H1 (cell line): ENCODE measurements at regions not wholly inside any gene's neighbourhood (a gene's known extent, or its start where the extent isn't known, plus 50 kb on each side); places are given as distances from the start of the nearest gene placed in this dataset.

Experiments used
- CTCF ChIA-PET: fragments of 300-600 bp; sonication (Branson Sonifier 250); formaldehyde crosslinking; loops from one replicate; lab custom pipeline; 2021; ENCODE audit not compliant: partially characterized antibody; lab: Charles Lee
- POLR2A ChIA-PET: fragments of 300-600 bp; sonication (Branson Sonifier 250); formaldehyde crosslinking; loops from one replicate; lab custom pipeline; 2021; ENCODE audit warnings: inconsistent platforms; ENCODE audit not compliant: partially characterized antibody; lab: Charles Lee
- DNase-seq, 2 experiments: peaks; one replicate each; pipeline versions ENCODE4 v3.0.0 to v3.0.0-alpha.2; 2010 to 2022; ENCODE audit warnings: low spot score in 2 of 2, low read depth in 1 of 2, mixed read lengths in 1 of 2
- FAIRE-seq: peaks from 2 replicates; lab custom pipeline; 2011; peaks lifted over from hg19 to GRCh38; lab: Jason Lieb, UNC
- H2AFZ ChIP-seq: 2 replicates; pipeline ENCODE4 v1.8.1; 2012; ENCODE audit warnings: low read length, inconsistent platforms
- H2AK5ac ChIP-seq: 2 replicates; pipeline ENCODE4 v1.6.1; 2013; ENCODE audit warnings: low read depth, low read length
- H2BK120ac ChIP-seq: replicated peaks from 2 replicates; pipeline ENCODE3; 2013; ENCODE audit warnings: low read depth, low read length, inconsistent platforms
- H2BK12ac ChIP-seq: 2 replicates; pipeline ENCODE4 v1.6.1; 2013; ENCODE audit warnings: low read depth, low read length
- H2BK15ac ChIP-seq: 2 replicates; pipeline ENCODE4 v1.6.1; 2013; ENCODE audit warnings: low read length
- H2BK20ac ChIP-seq: 2 replicates; pipeline ENCODE4 v1.6.1; 2013; ENCODE audit warnings: low read length
- H2BK5ac ChIP-seq: 2 replicates; pipeline ENCODE4 v1.6.1; 2013; ENCODE audit warnings: low read depth, low read length
- H3K14ac ChIP-seq: 2 replicates; pipeline ENCODE4 v1.6.1; 2013; ENCODE audit warnings: inconsistent platforms; ENCODE audit not compliant: insufficient read length
- H3K18ac ChIP-seq: 2 replicates; pipeline ENCODE4 v1.6.1; 2013; ENCODE audit warnings: low read length; ENCODE audit errors: extremely low read depth
- H3K23ac ChIP-seq: 2 replicates; pipeline ENCODE4 v1.6.1; 2013; ENCODE audit warnings: inconsistent platforms; ENCODE audit not compliant: insufficient read length
- H3K23me2 ChIP-seq: 2 replicates; pipeline ENCODE4 v1.6.1; 2013; ENCODE audit warnings: low read depth, low read length
- H3K27ac ChIP-seq: 2 replicates; pipeline ENCODE4 v1.6.1; 2011; ENCODE audit warnings: low read depth, low read length, inconsistent platforms
- H3K27me3 ChIP-seq, 4 experiments: replicated peaks in 1 of 4; 1 replicate in 1 of 4; 2 replicates in 3 of 4; pipeline versions ENCODE4 v1.6.1 to v1.8.1; 2011 to 2013; ENCODE audit warnings: low read length in 3 of 4, mild to moderate bottlenecking in 3 of 4, inconsistent platforms in 2 of 4, mixed read lengths in 2 of 4, moderate library complexity in 1 of 4; ENCODE audit not compliant: control insufficient read depth in 3 of 4, insufficient read depth in 3 of 4; ENCODE audit errors: extremely low read depth in 1 of 4
- H3K36me3 ChIP-seq, 4 experiments: 2 replicates each; pipeline versions ENCODE4 v1.6.1 to v1.8.1; 2011 to 2013; ENCODE audit warnings: mild to moderate bottlenecking in 4 of 4, low read length in 3 of 4, moderate library complexity in 2 of 4, control low read depth in 1 of 4, inconsistent platforms in 1 of 4; ENCODE audit not compliant: insufficient read depth in 4 of 4, control insufficient read depth in 2 of 4
- H3K4ac ChIP-seq: replicated peaks from 2 replicates; pipeline ENCODE3; 2013; ENCODE audit warnings: low read length, low read depth, mixed read lengths, inconsistent platforms; ENCODE audit not compliant: insufficient read length
- H3K4me1 ChIP-seq, 4 experiments: replicated peaks in 1 of 4; 1 replicate in 1 of 4; 2 replicates in 3 of 4; pipeline versions ENCODE4 v1.6.1 to v1.8.1; 2011 to 2013; ENCODE audit warnings: low read length in 3 of 4, inconsistent platforms in 2 of 4, mixed read lengths in 1 of 4; ENCODE audit not compliant: insufficient read depth in 4 of 4, control insufficient read depth in 3 of 4
- H3K4me2 ChIP-seq, 2 experiments: 2 replicates each; pipeline versions ENCODE4 v1.6.1 to v1.8.1; 2011 to 2013; ENCODE audit warnings: low read depth in 2 of 2, low read length in 2 of 2, control low read depth in 1 of 2, inconsistent platforms in 1 of 2, mild to moderate bottlenecking in 1 of 2; ENCODE audit not compliant: insufficient read depth in 1 of 2
- H3K4me3 ChIP-seq, 4 experiments: fragments of 200-600, 300-600 bp in 1 of 4; sonication (generic), shearing (Covaris generic), sonication (Bioruptor Twin) in 1 of 4; 2 replicates each; pipeline versions ENCODE4 v1.5.1 to v1.8.1; 2011 to 2016; ENCODE audit warnings: low read length in 4 of 4, low read depth in 3 of 4, control low read depth in 2 of 4, inconsistent platforms in 2 of 4, mild to moderate bottlenecking in 2 of 4, mixed read lengths in 1 of 4, moderate library complexity in 1 of 4; ENCODE audit not compliant: insufficient read depth in 2 of 4; ENCODE audit errors: extremely low read depth in 1 of 4
- H3K56ac ChIP-seq: replicated peaks from 2 replicates; pipeline ENCODE3; 2013; ENCODE audit warnings: low read depth, mild to moderate bottlenecking, mixed read lengths, low read length, inconsistent platforms; ENCODE audit not compliant: insufficient read length
- H3K79me1 ChIP-seq: 2 replicates; pipeline ENCODE4 v1.6.1; 2013; ENCODE audit warnings: low read depth, low read length, control low read depth
- H3K79me2 ChIP-seq, 2 experiments: 2 replicates each; pipeline versions ENCODE4 v1.6.1 to v1.8.1; 2012 to 2013; ENCODE audit warnings: low read length in 2 of 2, mild to moderate bottlenecking in 2 of 2, inconsistent platforms in 1 of 2; ENCODE audit not compliant: insufficient read depth in 2 of 2, control insufficient read depth in 1 of 2
- H3K9ac ChIP-seq, 4 experiments: replicated peaks in 1 of 4; 1 replicate in 1 of 4; 2 replicates in 3 of 4; pipeline versions ENCODE4 v1.6.1 to v1.8.1; 2011 to 2013; ENCODE audit warnings: low read depth in 3 of 4, low read length in 3 of 4, control low read depth in 2 of 4, mild to moderate bottlenecking in 2 of 4, moderate library complexity in 2 of 4, inconsistent platforms in 1 of 4; ENCODE audit errors: extremely low read depth in 1 of 4
- H3K9me3 ChIP-seq, 2 experiments: 2 replicates each; pipeline versions ENCODE4 v1.6.1 to v1.8.1; 2012 to 2013; ENCODE audit warnings: mild to moderate bottlenecking in 2 of 2, moderate library complexity in 2 of 2, control low read depth in 1 of 2, inconsistent platforms in 1 of 2, low read depth in 1 of 2, low read length in 1 of 2, mixed read lengths in 1 of 2; ENCODE audit not compliant: insufficient read depth in 2 of 2
- H4K20me1 ChIP-seq, 2 experiments: replicated peaks in 1 of 2; 2 replicates each; pipeline versions ENCODE3 to v1.8.1; 2011 to 2013; ENCODE audit warnings: inconsistent platforms in 2 of 2, low read length in 2 of 2, mild to moderate bottlenecking in 1 of 2; ENCODE audit not compliant: insufficient read depth in 2 of 2, control insufficient read depth in 1 of 2
- H4K5ac ChIP-seq: 2 replicates; pipeline ENCODE4 v1.6.1; 2013; ENCODE audit warnings: low read length, low read depth, mixed read lengths, inconsistent platforms; ENCODE audit not compliant: insufficient read length
- H4K8ac ChIP-seq: 2 replicates; pipeline ENCODE4 v1.8.0; 2013; ENCODE audit warnings: mild to moderate bottlenecking, moderate library complexity, low read length, inconsistent platforms; ENCODE audit not compliant: insufficient read depth; ENCODE audit errors: extremely low read depth
- H4K91ac ChIP-seq: replicated peaks from 2 replicates; pipeline ENCODE3; 2013; ENCODE audit warnings: low read length, mixed read lengths, inconsistent platforms; ENCODE audit not compliant: insufficient read length
- ASH2L ChIP-seq: fragments of 200-600, 300-600 bp; sonication (generic); IDR thresholded peaks from one replicate; pipeline ENCODE4 v1.7.1; 2017; ENCODE audit warnings: low read length
- WGBS, 2 experiments: shearing (Covaris generic) in 1 of 2; methylation state at CpG; one replicate each; pipeline versions ENCODE4 v1.1.6 to v1.1.7; 2013 to 2015; ENCODE audit warnings: low lambda C conversion rate in 2 of 2, mixed read lengths in 2 of 2, inconsistent platforms in 1 of 2, low coverage in 1 of 2, missing lambda C conversion rate in 1 of 2; ENCODE audit not compliant: insufficient replicate concordance in 2 of 2, insufficient coverage in 1 of 2, insufficient read length in 1 of 2; ENCODE audit errors: extremely low coverage in 1 of 2, missing lambda C conversion rate in 1 of 2; 5-methylcytosine and 5-hydroxymethylcytosine counted together

GRCh38 chr10:91062091-91062490 is 141.2 kb upstream of the ANKRD1 start:
- ChIA-PET POLR2A (no interaction called here), CTCF (interaction anchor here (1.1 to 1.7 kb wide), 2 partner anchors 13 to 55 kb away, joined by 4 read pairs; no protein-coding TSS in a partner anchor)
- WGBS, 2 experiments, result 86% methylated on average over 3 of the region's 3 CpGs; no CpG with 5 or more reads in 1 of the 2 experiments
- no peak overlapping the region for H2BK120ac ChIP-seq
- H3K27me3 ChIP-seq, result no peaks in the 10 kb centered on the region
- no peak for TF ChIP-seq ASH2L
- H4K5ac ChIP-seq, result no peak overlapping the region
- H3K27ac ChIP-seq, result no peak overlapping the region
- no peaks in the 10 kb centered on the region for H3K9me3 ChIP-seq
- H2BK12ac ChIP-seq, result no peak overlapping the region
- no peak overlapping the region for H3K4me3 ChIP-seq
- FAIRE-seq (no peak), DNase-seq (no peak)
- no peaks in the 10 kb centered on the region for H3K4me1 ChIP-seq
- H3K4ac ChIP-seq, result no peak overlapping the region
- no peaks in the 10 kb centered on the region for H3K79me2 ChIP-seq
- H3K9ac ChIP-seq, result no peak overlapping the region
- H3K23ac ChIP-seq, result no peak overlapping the region
- H3K36me3 ChIP-seq, result no peaks in the 10 kb centered on the region
- H3K23me2 ChIP-seq, result peaks cover 2% of the 10 kb centered on the region; the same call in 1 of the 2 replicates
- no peak overlapping the region for H3K18ac ChIP-seq
- H4K8ac ChIP-seq, result no peak overlapping the region
- no peak overlapping the region for H2BK5ac ChIP-seq
- no peak overlapping the region for H2AK5ac ChIP-seq
- H3K79me1 ChIP-seq, result no peaks in the 10 kb centered on the region
- no peak overlapping the region for H2BK20ac ChIP-seq
- H4K91ac ChIP-seq, result no peak overlapping the region
- no peaks in the 10 kb centered on the region for H4K20me1 ChIP-seq
- H3K4me2 ChIP-seq, result no peak overlapping the region
- no peak overlapping the region for H2AFZ ChIP-seq
- no peak overlapping the region for H3K56ac ChIP-seq
- H3K14ac ChIP-seq, result no peak overlapping the region
- no peak overlapping the region for H2BK15ac ChIP-seq
